Karpas-422 (cell line): ENCODE measurements at regions not wholly inside any gene's neighbourhood (a gene's known extent, or its start where the extent isn't known, plus 50 kb on each side); places are given as distances from the start of the nearest gene placed in this dataset.

Source experiments
- DNase-seq: peaks from one replicate; pipeline ENCODE4 v3.0.0-alpha.2; 2015
- H2AFZ ChIP-seq: fragments of 200-600 bp; sonication (generic); 2 replicates; pipeline ENCODE4 v1.6.1; 2014; ENCODE audit warnings: antibody characterized with exemption, low read length, mixed read lengths
- H3K27ac ChIP-seq: fragments of 200-600 bp; sonication (generic); 2 replicates; pipeline ENCODE4 v1.5.1; 2014; ENCODE audit warnings: mild to moderate bottlenecking, low read length, moderate library complexity
- H3K27me3 ChIP-seq: fragments of 200-600 bp; sonication (generic); 2 replicates; pipeline ENCODE4 v1.6.1; 2014; ENCODE audit warnings: low read length, mixed read lengths
- H3K36me3 ChIP-seq: fragments of 200-600 bp; sonication (generic); 2 replicates; pipeline ENCODE4 v1.6.1; 2014; ENCODE audit warnings: low read length, mixed read lengths; ENCODE audit not compliant: insufficient read depth
- H3K4me1 ChIP-seq: fragments of 200-600 bp; sonication (generic); 2 replicates; pipeline ENCODE4 v1.6.1; 2014; ENCODE audit warnings: mild to moderate bottlenecking, low read length, mixed read lengths
- H3K4me2 ChIP-seq: fragments of 200-600 bp; sonication (generic); 2 replicates; pipeline ENCODE4 v1.6.1; 2014; ENCODE audit warnings: low read length, low read depth, mild to moderate bottlenecking; ENCODE audit not compliant: poor library complexity, severe bottlenecking
- H3K4me3 ChIP-seq: fragments of 200-600 bp; sonication (generic); 2 replicates; pipeline ENCODE4 v1.5.1; 2014; ENCODE audit warnings: mild to moderate bottlenecking, antibody characterized with exemption, low read length, mixed read lengths
- H3K79me2 ChIP-seq: fragments of 200-600 bp; sonication (generic); 2 replicates; pipeline ENCODE4 v1.6.1; 2014; ENCODE audit warnings: mild to moderate bottlenecking, low read length, mixed read lengths
- H3K9ac ChIP-seq: fragments of 200-600 bp; sonication (generic); 2 replicates; pipeline ENCODE4 v1.6.0; 2014; ENCODE audit warnings: low read length
- H3K9me2 ChIP-seq: fragments of 200-600 bp; sonication (generic), shearing (Covaris generic); replicated peaks from 2 replicates; pipeline ENCODE4 v1.6.0; 2014; ENCODE audit warnings: mild to moderate bottlenecking, low read length, moderate library complexity; ENCODE audit not compliant: insufficient read depth
- H3K9me3 ChIP-seq: fragments of 300-700, 200-600 bp; sonication (generic); 2 replicates; pipeline ENCODE4 v1.6.1; 2014; ENCODE audit warnings: low read length, mixed read lengths
- H4K20me1 ChIP-seq: fragments of 200-600 bp; sonication (generic); 2 replicates; pipeline ENCODE4 v1.6.1; 2014; ENCODE audit warnings: mild to moderate bottlenecking, antibody characterized with exemption, low read length, low read depth; ENCODE audit not compliant: insufficient read depth

DNA sequence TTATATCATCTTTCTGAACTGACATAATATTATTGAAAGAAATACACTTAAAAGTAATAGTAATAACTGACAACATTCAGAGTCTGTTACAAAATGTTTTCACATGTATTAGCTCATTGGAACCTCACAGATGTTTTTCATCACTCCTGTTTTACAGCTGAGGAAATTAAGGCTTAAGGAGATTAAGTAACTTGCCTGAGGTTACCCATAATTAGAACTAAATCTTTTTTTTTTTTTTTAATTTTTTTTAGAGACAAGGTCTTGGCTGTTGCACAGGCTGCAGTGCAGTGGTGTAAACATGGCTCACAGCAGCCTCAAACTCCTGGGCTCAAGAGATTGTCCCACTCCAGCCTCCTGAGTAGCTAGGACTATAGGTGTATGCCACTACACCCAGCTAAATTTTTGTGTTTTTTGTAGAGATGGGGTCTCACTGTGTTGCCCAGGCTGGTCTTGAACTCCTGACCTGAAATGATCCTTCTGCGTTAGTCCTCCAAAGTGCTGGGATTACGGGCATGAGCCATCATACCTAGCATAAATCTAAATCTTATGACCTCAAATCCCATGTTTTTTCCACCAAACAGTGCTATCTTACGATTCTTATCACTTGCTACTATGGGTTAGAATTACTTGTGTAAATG, 64.7 kb upstream of the MACF1 start:
- DNase-seq = no peak
- Histone ChIP-seq H3K36me3 (no peaks in the 10 kb centered on the region), H2AFZ (no peak overlapping the region), H3K9ac (no peak overlapping the region), H3K27me3 (no peaks in the 10 kb centered on the region), H3K4me3 (no peak overlapping the region), H4K20me1 (no peaks in the 10 kb centered on the region), H3K27ac (no peak overlapping the region), H3K4me1 (no peaks in the 10 kb centered on the region), H3K79me2 (no peaks in the 10 kb centered on the region), H3K9me3 (no peaks in the 10 kb centered on the region), H3K9me2 (no peaks in the 10 kb centered on the region), H3K4me2 (no peak overlapping the region)

DNA sequence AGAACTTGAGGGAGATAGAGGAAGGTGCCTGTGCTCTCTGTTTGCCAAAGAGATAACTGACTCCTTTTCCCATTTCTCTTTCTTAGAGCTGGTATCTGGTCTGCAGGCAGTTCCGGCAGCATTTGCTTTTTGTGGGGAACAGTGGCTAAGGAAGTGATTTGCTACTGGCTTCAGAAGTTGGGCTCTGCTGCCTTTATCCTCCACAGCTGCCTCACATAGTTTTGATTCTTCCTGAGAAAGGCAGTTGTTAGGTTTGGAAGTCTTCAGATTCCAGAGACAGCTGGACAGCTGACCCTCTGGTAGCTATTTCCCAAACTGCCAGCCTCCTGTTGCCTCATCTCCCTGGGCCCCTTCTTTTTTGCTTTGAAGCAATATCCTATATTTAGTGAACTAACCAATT, 62.6 kb upstream of the MACF1 start:
- no peaks in the 10 kb centered on the region for H3K9me2 ChIP-seq
- no peaks in the 10 kb centered on the region for H3K27me3 ChIP-seq
- no peaks in the 10 kb centered on the region for H3K36me3 ChIP-seq
- no peak overlapping the region for H3K4me2 ChIP-seq
- H3K4me1 ChIP-seq = no peaks in the 10 kb centered on the region
- H3K27ac ChIP-seq = no peak overlapping the region
- H4K20me1 ChIP-seq = no peaks in the 10 kb centered on the region
- DNase-seq = no peak
- H3K9ac ChIP-seq = no peak overlapping the region
- no peak overlapping the region for H3K4me3 ChIP-seq
- no peaks in the 10 kb centered on the region for H3K79me2 ChIP-seq
- H2AFZ ChIP-seq = no peak overlapping the region
- H3K9me3 ChIP-seq = no peaks in the 10 kb centered on the region

DNA sequence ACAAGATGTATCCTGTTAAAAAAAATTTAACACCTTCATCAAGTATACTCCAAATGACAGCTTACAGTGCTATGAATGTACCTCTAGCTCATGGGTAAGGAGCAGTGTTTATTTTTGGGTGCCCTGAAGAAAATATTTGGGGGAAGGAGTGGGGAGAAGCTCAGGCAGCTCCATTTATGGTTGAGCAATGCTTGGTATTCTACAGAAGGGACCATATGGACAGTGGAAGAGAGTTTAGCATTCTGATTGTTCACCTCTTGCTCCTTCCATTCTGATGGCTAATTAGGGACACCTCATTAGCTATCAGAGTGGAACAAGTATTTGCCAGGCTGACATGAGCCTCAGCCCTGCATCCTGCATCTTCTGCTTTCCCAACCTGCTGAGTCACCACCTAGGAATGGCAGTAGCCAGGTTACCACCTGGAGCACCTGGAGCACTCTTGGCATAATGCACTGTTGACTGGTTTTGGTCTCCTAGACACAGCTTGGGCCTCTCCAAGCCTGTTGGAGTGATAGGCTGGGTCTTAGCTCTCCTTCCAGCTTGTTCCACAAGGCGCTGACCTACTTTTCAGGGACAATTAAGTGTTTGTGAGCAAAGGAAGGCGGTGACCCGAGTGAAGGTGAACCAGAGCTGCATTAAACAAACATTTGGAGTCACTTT, 62.0 kb upstream of the MACF1 start:
- no peak overlapping the region for H3K4me2 ChIP-seq
- no peak for DNase-seq

DNA sequence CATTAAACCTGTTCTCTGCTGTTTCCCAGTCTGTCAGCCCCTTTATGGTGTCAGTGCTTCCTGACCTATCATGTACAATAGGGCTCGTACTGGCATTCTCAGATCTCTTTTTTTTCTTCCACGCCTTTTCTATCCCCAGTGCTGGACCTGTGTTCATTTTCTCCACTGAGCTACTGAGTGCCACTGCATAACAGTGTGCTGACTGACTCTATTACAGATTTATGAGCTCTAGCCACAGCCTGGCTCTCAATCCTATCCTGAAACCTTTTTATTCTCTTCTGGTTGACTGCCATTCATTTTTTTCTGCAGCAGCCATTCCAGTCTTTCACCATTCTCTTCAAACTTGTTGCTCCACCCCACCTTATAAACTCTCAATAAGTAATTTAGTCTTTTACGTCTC, 59.6 kb upstream of the MACF1 start:
- Histone ChIP-seq H3K27me3 (no peaks in the 10 kb centered on the region), H4K20me1 (no peaks in the 10 kb centered on the region), H3K9ac (no peak overlapping the region), H3K4me1 (no peaks in the 10 kb centered on the region), H3K4me3 (no peak overlapping the region), H3K36me3 (no peaks in the 10 kb centered on the region), H3K4me2 (no peak overlapping the region), H3K9me2 (no peaks in the 10 kb centered on the region), H3K27ac (no peak overlapping the region), H2AFZ (no peak overlapping the region), H3K9me3 (no peaks in the 10 kb centered on the region), H3K79me2 (no peaks in the 10 kb centered on the region)
- no peak for DNase-seq

More for the DNA sequence above, 62.0 kb upstream of the MACF1 start:
- no peaks in the 10 kb centered on the region for H3K9me2 ChIP-seq
- H3K27me3 ChIP-seq = no peaks in the 10 kb centered on the region
- no peak overlapping the region for H3K9ac ChIP-seq
- H4K20me1 ChIP-seq = no peaks in the 10 kb centered on the region
- no peaks in the 10 kb centered on the region for H3K9me3 ChIP-seq
- H3K79me2 ChIP-seq = no peaks in the 10 kb centered on the region
- H3K27ac ChIP-seq = no peak overlapping the region
- no peaks in the 10 kb centered on the region for H3K36me3 ChIP-seq
- no peak overlapping the region for H3K4me3 ChIP-seq
- no peak overlapping the region for H2AFZ ChIP-seq
- no peaks in the 10 kb centered on the region for H3K4me1 ChIP-seq

DNA sequence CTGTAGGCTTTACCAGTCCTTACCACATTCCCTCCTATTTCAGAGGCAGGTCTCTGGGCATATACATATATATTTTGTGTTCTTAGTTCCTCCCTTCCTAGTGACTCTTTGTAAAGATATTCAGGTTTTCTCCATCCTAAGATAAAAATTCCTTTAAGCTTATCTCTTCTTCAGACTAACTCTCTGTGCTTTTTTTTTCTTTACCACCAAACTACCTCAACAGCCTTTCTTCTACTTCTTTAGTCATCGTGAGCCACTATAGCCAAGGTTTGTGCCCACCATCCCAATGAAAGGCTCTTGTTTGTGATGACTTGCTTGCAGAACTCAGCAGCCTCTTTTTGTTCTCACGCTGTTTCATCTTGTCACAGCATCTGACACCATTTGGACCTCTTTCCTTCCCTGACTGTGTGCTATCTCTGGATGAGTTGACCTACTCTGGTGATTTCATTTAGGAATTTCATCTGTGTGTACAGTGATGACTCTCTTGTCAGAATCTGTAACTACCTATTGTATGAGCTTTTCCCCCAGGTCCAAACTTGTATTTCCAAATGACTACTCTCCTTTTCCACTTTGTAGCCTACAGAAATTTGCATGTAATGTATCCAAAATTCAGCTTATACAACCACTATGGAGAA, 59.0 kb upstream of the MACF1 start:
- Histone ChIP-seq H3K79me2 (no peaks in the 10 kb centered on the region), H3K9ac (no peak overlapping the region)

DNA sequence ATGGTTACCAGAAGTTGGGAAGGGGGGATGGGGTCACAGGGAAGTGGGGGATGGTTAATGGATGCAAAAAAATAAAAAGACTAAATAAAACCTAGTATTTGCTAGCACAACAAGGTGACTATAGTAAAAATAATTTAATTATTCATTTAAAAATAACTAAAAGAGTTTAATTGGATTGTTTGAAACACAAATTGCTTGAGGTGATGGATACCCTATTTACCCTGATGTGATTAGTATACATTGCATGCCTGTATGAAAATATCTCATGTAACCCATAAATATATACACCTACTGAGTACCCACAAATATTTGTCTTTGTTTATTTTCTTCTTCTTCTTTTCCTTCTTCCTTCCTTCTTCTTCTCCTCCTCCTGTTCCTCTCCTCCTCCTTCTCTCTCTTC, 57.8 kb upstream of the MACF1 start:
- Histone ChIP-seq H3K9me3 (no peaks in the 10 kb centered on the region), H3K27ac (no peak overlapping the region), H3K4me1 (no peaks in the 10 kb centered on the region), H3K9me2 (no peaks in the 10 kb centered on the region), H3K27me3 (no peaks in the 10 kb centered on the region), H2AFZ (no peak overlapping the region), H3K9ac (no peak overlapping the region), H3K79me2 (no peaks in the 10 kb centered on the region), H4K20me1 (no peaks in the 10 kb centered on the region), H3K36me3 (no peaks in the 10 kb centered on the region), H3K4me2 (no peak overlapping the region), H3K4me3 (no peak overlapping the region)
- no peak for DNase-seq

More for the DNA sequence above, 59.0 kb upstream of the MACF1 start:
- no peak overlapping the region for H3K4me3 ChIP-seq
- H3K27me3 ChIP-seq = no peaks in the 10 kb centered on the region
- H4K20me1 ChIP-seq = no peaks in the 10 kb centered on the region
- H2AFZ ChIP-seq = no peak overlapping the region
- no peaks in the 10 kb centered on the region for H3K9me2 ChIP-seq
- no peak overlapping the region for H3K27ac ChIP-seq
- DNase-seq = no peak
- H3K9me3 ChIP-seq = no peaks in the 10 kb centered on the region
- no peaks in the 10 kb centered on the region for H3K36me3 ChIP-seq
- no peaks in the 10 kb centered on the region for H3K4me1 ChIP-seq
- no peak overlapping the region for H3K4me2 ChIP-seq

DNA sequence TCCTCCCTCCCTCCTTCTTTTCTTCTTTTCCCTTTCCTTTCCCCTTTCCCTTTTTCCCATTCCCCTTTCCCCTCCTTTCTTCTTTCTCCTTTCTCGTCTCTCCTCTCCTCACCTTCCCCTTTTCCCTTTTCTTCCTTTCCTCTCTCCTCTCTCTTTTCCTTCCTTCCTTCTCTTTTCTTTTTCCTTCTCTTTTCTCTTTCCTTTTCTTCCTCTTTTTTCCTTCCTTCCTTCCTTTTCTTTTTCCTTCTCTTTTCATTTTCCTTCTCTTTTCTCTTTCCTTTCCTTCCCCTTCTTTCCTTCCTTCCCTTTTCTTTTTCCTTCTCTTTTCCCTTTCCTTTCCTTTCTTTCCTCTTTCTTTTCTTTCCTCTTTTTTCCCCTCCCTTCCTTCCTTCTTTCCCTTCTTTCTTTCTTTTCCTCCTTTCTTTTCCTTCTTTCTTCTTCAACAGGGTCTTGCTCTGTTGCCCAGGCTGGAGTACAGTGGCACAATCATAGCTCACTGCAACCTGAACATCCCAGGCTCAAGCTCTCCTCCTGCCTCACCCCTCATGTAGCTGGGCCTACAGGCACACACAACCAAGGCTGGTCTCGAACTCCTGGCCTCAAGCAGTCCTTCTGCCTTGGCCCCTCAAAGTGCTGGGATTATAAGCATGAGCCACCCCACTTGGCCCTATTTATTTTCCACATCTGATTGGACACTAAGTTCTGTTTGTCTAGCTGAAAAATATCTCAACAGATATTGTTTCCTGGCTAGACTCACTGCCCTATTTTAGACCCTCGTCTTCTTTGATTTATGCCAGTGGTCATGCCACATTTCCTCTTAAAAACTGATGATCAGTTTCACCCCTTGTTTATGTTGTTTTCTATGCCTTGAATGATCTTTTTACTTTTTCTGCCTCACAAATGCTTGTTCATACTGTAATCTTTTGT, 57.1 kb upstream of the MACF1 start:
- no peaks in the 10 kb centered on the region for H3K9me2 ChIP-seq
- no peak overlapping the region for H3K4me3 ChIP-seq
- H3K27ac ChIP-seq = no peak overlapping the region
- no peak overlapping the region for H3K4me2 ChIP-seq
- H3K9ac ChIP-seq = no peak overlapping the region
- no peaks in the 10 kb centered on the region for H3K79me2 ChIP-seq
- H2AFZ ChIP-seq = no peak overlapping the region
- no peaks in the 10 kb centered on the region for H3K4me1 ChIP-seq
- H3K9me3 ChIP-seq = no peaks in the 10 kb centered on the region
- no peaks in the 10 kb centered on the region for H4K20me1 ChIP-seq
- no peak for DNase-seq
- H3K36me3 ChIP-seq = no peaks in the 10 kb centered on the region
- no peaks in the 10 kb centered on the region for H3K27me3 ChIP-seq

DNA sequence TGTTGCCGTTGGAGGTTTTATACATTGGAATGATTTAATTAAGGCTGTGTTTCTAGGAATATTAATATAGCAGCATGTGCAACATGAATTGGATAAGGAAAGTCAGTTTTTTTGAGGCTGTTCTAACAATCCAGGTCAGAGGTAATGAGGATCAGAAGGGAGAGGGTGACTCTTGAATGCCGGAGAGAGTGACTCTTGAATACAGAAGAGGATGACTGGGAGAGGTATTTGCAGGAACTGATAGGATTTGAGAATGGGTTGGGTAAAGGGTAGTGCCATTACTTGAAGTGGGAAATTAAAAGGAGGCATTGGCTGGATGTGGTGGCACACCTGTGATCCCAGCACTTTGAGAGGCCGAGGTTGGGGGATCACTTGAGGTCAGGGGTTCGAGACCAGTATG, 55.6 kb upstream of the MACF1 start:
- Histone ChIP-seq H3K79me2 (no peaks in the 10 kb centered on the region), H2AFZ (no peak overlapping the region), H3K9me2 (no peaks in the 10 kb centered on the region), H3K4me1 (no peaks in the 10 kb centered on the region), H4K20me1 (no peaks in the 10 kb centered on the region), H3K27me3 (no peaks in the 10 kb centered on the region), H3K27ac (no peak overlapping the region), H3K9me3 (no peaks in the 10 kb centered on the region), H3K9ac (no peak overlapping the region), H3K36me3 (no peaks in the 10 kb centered on the region), H3K4me3 (no peak overlapping the region), H3K4me2 (no peak overlapping the region)
- no peak for DNase-seq
